Heart right ventricle (tissue), 16 donors: ENCODE measurements at regions not wholly inside any gene's neighbourhood (a gene's known extent, or its start where the extent isn't known, plus 50 kb on each side); places are given as distances from the start of the nearest gene placed in this dataset.

Source experiments
- ATAC-seq, 8 donors: fragments of 200-7000 bp; cut with Tn5 transposase; one replicate each; pipeline ENCODE4 v1.9.1; 2020; ENCODE audit warnings: mild to moderate bottlenecking in 8 of 8, moderate library complexity in 8 of 8, moderate number of reproducible peaks in 1 of 8
- DNase-seq, 2 donors: peaks; one replicate each; pipeline ENCODE4 v3.0.0-alpha.2; 2020
- H3K27ac ChIP-seq, 10 donors: fragments of 200-600 bp; sonication (generic) in 2 of 10; one replicate each; pipeline versions ENCODE4 v1.5.0 to v1.8.0; 2020 to 2022; ENCODE audit warnings: mild to moderate bottlenecking in 3 of 10
- H3K27me3 ChIP-seq, 7 donors: fragments of 200-600 bp; one replicate each; pipeline ENCODE4 v1.8.0; 2021 to 2022; ENCODE audit warnings: mild to moderate bottlenecking in 2 of 7
- H3K36me3 ChIP-seq, 9 donors: fragments of 200-600 bp; sonication (generic) in 1 of 9; one replicate each; pipeline versions ENCODE4 v1.5.0 to v1.8.0; 2020 to 2022; ENCODE audit warnings: mild to moderate bottlenecking in 2 of 9
- H3K4me1 ChIP-seq, 9 donors: fragments of 200-600 bp; sonication (generic) in 1 of 9; one replicate each; pipeline versions ENCODE4 v1.5.0 to v1.8.0; 2020 to 2022; ENCODE audit warnings: mild to moderate bottlenecking in 4 of 9
- H3K4me3 ChIP-seq, 10 donors: fragments of 200-600 bp; sonication (generic) in 2 of 10; one replicate each; pipeline versions ENCODE4 v1.5.0 to v1.8.0; 2020 to 2022; ENCODE audit warnings: mild to moderate bottlenecking in 7 of 10, moderate library complexity in 2 of 10
- H3K9me3 ChIP-seq, 11 donors: fragments of 200-600 bp in 10 of 11; sonication (generic) in 2 of 11; one replicate each; pipeline versions ENCODE4 v1.5.0 to v1.8.0; 2013 to 2022; ENCODE audit warnings: mild to moderate bottlenecking in 2 of 11, control low read depth in 1 of 11, moderate library complexity in 1 of 11
- WGBS, 2 donors: extraction: QIAGEN DNeasy Blood & Tissue Kit; methylation state at CpG; one replicate each; pipeline ENCODE4 v1.1.7; 2013; ENCODE audit warnings: inconsistent platforms in 1 of 2; 5-methylcytosine and 5-hydroxymethylcytosine counted together
- intact Hi-C, 10 donors: fragments of 100-400 bp; cut with DNase I; formaldehyde crosslinking; loops; one replicate each; pipeline versions ENCODE4 v1.11.1 to v1.14.2; 2022
- TF ChIP-seq, protein P1 (sequence below), 9 donors: fragments of 200-600 bp; sonication (generic) in 2 of 9; IDR thresholded peaks; one replicate each; pipeline versions ENCODE4 v1.5.0 to v1.8.0; 2021 to 2022; ENCODE audit warnings: antibody characterized with exemption in 9 of 9, mild to moderate bottlenecking in 5 of 9, moderate library complexity in 1 of 9
- donor health status: Arrhythmogenic right ventricular cardiomyopathy.
- donor health status: ischemic (EF 13 %, LVEDD 7.1; RV severe dilation, severe dysfunction).
- donor health status: healthy with polysubstance abuse.
- donor health status: DM: no; HTN: yes; CAD: no.
- donor health status: DM: no; HTN: no; CAD: no.
- donor health status: ischemic (EF 25% LVEDD 6.9; RV normal size, moderate dysfunction).
- donor health status: ischemic (EF 25% LVEDD 5.7; RV mildly dilated, moderate dysfunction).
- donor health status: healthy.
- donor health status: DM: yes; HTN: yes; CAD: no.
- donor health status: Ischemic cardiomyopathy.
- donor health status: ischemic (EF 35%, LVEDD 5.7; RV mildly dilated, moderate dysfunction).
- donor health status: nonischemic (EF 11% LVEDD 7.7; RV severe dilation, severe dysfunction).
- donor health status: DM: yes; HTN: yes; CAD: no.
- donor health status: PGD.
- donor health status: ischemic (EF 29% LVEDD 5.4; RV normal size, mild dysfunction).
- donor health status: nonischemic (EF 23%, LVEDD 6.1; RV moderate dilation, normal function).

DNA sequence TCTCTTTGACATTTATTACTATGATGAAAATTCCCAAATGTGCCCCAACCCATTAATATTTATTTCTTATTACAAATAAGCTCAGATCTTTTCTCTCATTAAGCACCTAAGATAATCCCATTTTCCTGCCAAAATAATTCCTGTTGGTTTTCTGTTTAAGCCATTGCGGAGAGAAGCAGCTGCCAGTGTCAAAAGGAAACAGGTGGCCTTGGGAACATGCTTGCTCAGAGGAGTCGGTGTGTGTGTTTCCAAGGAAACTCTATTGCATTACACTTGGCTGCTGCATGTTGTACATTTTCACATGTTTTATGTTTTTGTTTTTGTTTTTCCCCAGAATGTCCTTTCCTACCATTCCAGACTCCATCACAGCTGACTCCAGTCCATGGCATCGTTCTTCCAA lies 56.4 kb downstream of the CD24 start:
- H3K4me3 ChIP-seq: no peak overlapping the region
- intact Hi-C loops: no loop called here
- 49 to 69% methylated on average over 3 of the region's 3 CpGs for WGBS, 2 donors
- H3K27me3 ChIP-seq: peaks cover 0 to 14% (median 0%) of the 10 kb centered on the region in 7 donors
- no peaks in the 10 kb centered on the region for H3K4me1 ChIP-seq
- ATAC-seq (no peak), DNase-seq (no peak)
- peaks cover 0 to 12% (median 0%) of the 10 kb centered on the region in 11 donors for H3K9me3 ChIP-seq
- H3K36me3 ChIP-seq: no peaks in the 10 kb centered on the region
- no peak overlapping the region for H3K27ac ChIP-seq
- TF ChIP-seq, protein P1, sequence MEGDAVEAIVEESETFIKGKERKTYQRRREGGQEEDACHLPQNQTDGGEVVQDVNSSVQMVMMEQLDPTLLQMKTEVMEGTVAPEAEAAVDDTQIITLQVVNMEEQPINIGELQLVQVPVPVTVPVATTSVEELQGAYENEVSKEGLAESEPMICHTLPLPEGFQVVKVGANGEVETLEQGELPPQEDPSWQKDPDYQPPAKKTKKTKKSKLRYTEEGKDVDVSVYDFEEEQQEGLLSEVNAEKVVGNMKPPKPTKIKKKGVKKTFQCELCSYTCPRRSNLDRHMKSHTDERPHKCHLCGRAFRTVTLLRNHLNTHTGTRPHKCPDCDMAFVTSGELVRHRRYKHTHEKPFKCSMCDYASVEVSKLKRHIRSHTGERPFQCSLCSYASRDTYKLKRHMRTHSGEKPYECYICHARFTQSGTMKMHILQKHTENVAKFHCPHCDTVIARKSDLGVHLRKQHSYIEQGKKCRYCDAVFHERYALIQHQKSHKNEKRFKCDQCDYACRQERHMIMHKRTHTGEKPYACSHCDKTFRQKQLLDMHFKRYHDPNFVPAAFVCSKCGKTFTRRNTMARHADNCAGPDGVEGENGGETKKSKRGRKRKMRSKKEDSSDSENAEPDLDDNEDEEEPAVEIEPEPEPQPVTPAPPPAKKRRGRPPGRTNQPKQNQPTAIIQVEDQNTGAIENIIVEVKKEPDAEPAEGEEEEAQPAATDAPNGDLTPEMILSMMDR (IDR thresholded peaks at IDR 0.05): no peak

DNA sequence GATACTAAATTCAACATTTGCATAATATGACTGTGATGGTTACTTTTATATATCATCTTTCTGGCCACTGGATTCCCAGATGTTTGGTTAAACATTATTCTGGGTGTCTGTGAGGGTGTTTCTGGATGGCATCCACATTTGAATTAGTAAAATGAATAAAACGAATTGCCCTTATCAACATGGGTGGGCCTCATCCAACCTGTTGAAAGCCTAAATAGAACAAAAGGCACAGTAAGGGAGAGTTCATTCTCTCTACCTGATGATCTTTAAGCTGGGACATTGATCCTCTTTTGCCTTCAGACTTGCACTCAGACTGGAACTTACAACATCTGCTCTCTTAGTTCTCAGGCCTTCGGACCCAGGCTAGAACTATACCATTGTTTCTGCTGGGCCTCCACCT lies 57.6 kb downstream of the CD24 start:
- 78 to 82% methylated on average over 2 of the region's 2 CpGs for WGBS, 2 donors

DNA sequence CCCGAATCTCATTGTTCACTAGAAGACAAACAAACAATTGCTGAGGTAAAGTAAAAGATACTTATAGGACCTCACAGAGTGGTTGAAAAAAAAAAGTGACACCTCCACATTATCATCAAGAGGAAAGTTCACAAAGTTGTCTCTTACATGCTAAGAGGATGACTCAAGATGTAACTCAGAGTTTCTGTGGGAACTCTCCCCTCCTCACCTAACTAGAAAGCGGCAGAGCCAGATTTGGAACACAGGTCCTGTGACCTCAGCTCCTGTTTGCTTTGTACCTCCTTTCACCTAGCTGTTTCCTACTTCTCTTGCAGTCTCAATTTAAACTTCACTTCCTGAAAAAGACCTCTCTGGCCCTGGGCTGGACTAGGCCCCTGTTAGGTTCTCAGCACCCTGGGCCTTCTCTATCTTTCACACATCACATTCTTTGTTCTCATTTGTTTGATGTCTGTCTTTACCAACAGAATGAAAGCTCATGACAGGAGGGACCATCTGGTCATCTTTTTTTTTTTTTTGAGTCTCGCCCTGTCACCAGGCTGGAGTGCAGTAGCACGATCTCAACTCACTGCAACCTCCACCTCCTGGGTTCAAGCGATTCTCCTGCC lies 60.8 kb downstream of the CD24 start:
- intact Hi-C loops: no loop called here
- no peak overlapping the region for H3K4me3 ChIP-seq
- no peak for ATAC-seq
- no peaks in the 10 kb centered on the region for H3K4me1 ChIP-seq
- WGBS, 2 donors: 82% methylated on average over 5 of the region's 5 CpGs
- H3K27ac ChIP-seq: no peak overlapping the region
- no peak for DNase-seq
- H3K9me3 ChIP-seq: peaks cover 0 to 12% (median 0%) of the 10 kb centered on the region in 11 donors
- TF ChIP-seq, protein P1 (IDR thresholded peaks at IDR 0.05): no peak
- H3K36me3 ChIP-seq: no peaks in the 10 kb centered on the region
- H3K27me3 ChIP-seq: no peaks in the 10 kb centered on the region

More for the DNA sequence above, 57.6 kb downstream of the CD24 start:
- Histone ChIP-seq H3K27ac (no peak overlapping the region), H3K4me3 (no peak overlapping the region), H3K9me3 (peaks cover 0 to 12% (median 0%) of the 10 kb centered on the region in 11 donors), H3K36me3 (no peaks in the 10 kb centered on the region), H3K4me1 (no peaks in the 10 kb centered on the region), H3K27me3 (peaks cover 0 to 8% (median 0%) of the 10 kb centered on the region in 7 donors)
- no peak for ATAC-seq
- no peak for DNase-seq
- TF ChIP-seq, protein P1 (IDR thresholded peaks at IDR 0.05): no peak
- intact Hi-C loops: no loop called here

DNA sequence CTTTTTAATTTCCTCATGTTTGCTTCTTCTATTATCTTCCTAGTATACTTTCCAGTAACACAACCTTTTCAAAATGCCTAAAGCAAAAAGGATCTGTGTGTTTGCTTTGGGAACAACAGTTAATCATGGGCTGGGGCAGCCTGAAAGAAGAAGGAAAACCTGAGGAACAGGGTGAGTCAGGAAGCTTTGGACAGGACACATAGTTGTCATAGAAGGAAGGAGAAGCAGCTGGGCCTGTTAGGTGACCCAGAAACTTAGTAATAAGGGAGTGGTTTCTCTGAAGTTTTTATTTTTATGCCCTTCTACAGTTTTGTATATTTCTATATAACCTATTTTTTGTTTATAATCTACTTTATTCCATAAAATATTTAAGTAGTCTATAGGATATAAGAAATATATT lies 61.4 kb downstream of the CD24 start:
- Histone ChIP-seq H3K27me3 (no peaks in the 10 kb centered on the region), H3K4me1 (no peaks in the 10 kb centered on the region), H3K27ac (no peak overlapping the region), H3K36me3 (no peaks in the 10 kb centered on the region), H3K4me3 (no peak overlapping the region), H3K9me3 (peaks cover 0 to 12% (median 0%) of the 10 kb centered on the region in 11 donors)
- TF ChIP-seq, protein P1 (IDR thresholded peaks at IDR 0.05): no peak
- no peak for ATAC-seq
- intact Hi-C loops: no loop called here
- no peak for DNase-seq
